ENCODE measurements at regions not wholly inside any gene's neighbourhood (a gene's known extent, or its start where the extent isn't known, plus 50 kb on each side); places are given as distances from the start of the nearest gene placed in this dataset.

GRCh38 chr16:86207350-86207749 is 303.0 kb upstream of the FOXF1 start:
- Histone ChIP-seq H3K27ac (ENCODE audit: control insufficient read depth, insufficient read depth) (no peak overlapping the region), H3K79me2 (ENCODE audit: control insufficient read depth, insufficient read depth, low read length) (no peaks in the 10 kb centered on the region), H3K4me2 (ENCODE audit: control insufficient read depth, insufficient read depth) (no peak overlapping the region), H4K20me1 (ENCODE audit: control insufficient read depth, insufficient read depth) (no peaks in the 10 kb centered on the region), H3K9me3 (replicated peaks; ENCODE audit: control insufficient read depth, insufficient read depth, low read length) (peaks cover under 1% of the 10 kb centered on the region; the same call in 1 of the 3 replicates), H3K9ac (ENCODE audit: control insufficient read depth, insufficient read depth, low read length) (no peak overlapping the region), H3K4me3 (no peak overlapping the region), H3K27me3 (replicated peaks in 1 of 2; ENCODE audit: control insufficient read depth in 2 of 2, insufficient read depth in 2 of 2, low read length in 1 of 2) (0 out of 4 replicates have a peak, but pooled peaks cover 0 to under 1% of the 10 kb centered on the region in 2 experiments), H3K4me1 (ENCODE audit: control insufficient read depth, insufficient read depth, low read length) (no peaks in the 10 kb centered on the region), H2AFZ (ENCODE audit: control insufficient read depth, low read depth, low read length) (no peak overlapping the region), H3K36me3 (ENCODE audit: control insufficient read depth in 2 of 2, insufficient read depth in 2 of 2, low read length in 1 of 2) (no peaks in the 10 kb centered on the region)
- no peak for ATAC-seq
- SMC1A ChIA-PET (ENCODE audit: uncharacterized antibody, unreplicated experiment) = no interaction called here
- 22% methylated on average over 5 of the region's 5 CpGs for WGBS (ENCODE audit: insufficient coverage, insufficient replicate concordance, low lambda C conversion rate, missing lambda C conversion rate)
- FAIRE-seq = no peak
- intact Hi-C loops (cut with micrococcal nuclease; ENCODE audit: unreplicated experiment) = loop anchor here (10.0 kb wide), 1 partner anchor 133 kb away; no protein-coding TSS in a partner anchor
- RAD21 ChIA-PET (ENCODE audit: unreplicated experiment) = no interaction called here
- CTCF ChIA-PET = no interaction called here
- DNase-seq (ENCODE audit: low read depth, low spot score) = no peak
- POLR2A ChIA-PET = no interaction called here
- in situ Hi-C loops (cut with MboI) = no loop called here
- BruUV-seq (replicated peaks) = no TSS peak
- no peak for TF ChIP-seq SUPT20H (IDR thresholded peaks at IDR 0.05; ENCODE audit: borderline replicate concordance, control insufficient read depth, low read depth, low read length)
- TF ChIP-seq, protein P1, sequence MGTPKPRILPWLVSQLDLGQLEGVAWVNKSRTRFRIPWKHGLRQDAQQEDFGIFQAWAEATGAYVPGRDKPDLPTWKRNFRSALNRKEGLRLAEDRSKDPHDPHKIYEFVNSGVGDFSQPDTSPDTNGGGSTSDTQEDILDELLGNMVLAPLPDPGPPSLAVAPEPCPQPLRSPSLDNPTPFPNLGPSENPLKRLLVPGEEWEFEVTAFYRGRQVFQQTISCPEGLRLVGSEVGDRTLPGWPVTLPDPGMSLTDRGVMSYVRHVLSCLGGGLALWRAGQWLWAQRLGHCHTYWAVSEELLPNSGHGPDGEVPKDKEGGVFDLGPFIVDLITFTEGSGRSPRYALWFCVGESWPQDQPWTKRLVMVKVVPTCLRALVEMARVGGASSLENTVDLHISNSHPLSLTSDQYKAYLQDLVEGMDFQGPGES (IDR thresholded peaks at IDR 0.05) = no peak
- TF ChIP-seq NFIC (IDR thresholded peaks at IDR 0.05; ENCODE audit: low read depth, low read length) = no peak
- no peak for TF ChIP-seq CEBPB (IDR thresholded peaks at IDR 0.05; ENCODE audit: borderline replicate concordance in 1 of 2, low read depth in 2 of 2, low read length in 2 of 2)
- TF ChIP-seq, protein P2, sequence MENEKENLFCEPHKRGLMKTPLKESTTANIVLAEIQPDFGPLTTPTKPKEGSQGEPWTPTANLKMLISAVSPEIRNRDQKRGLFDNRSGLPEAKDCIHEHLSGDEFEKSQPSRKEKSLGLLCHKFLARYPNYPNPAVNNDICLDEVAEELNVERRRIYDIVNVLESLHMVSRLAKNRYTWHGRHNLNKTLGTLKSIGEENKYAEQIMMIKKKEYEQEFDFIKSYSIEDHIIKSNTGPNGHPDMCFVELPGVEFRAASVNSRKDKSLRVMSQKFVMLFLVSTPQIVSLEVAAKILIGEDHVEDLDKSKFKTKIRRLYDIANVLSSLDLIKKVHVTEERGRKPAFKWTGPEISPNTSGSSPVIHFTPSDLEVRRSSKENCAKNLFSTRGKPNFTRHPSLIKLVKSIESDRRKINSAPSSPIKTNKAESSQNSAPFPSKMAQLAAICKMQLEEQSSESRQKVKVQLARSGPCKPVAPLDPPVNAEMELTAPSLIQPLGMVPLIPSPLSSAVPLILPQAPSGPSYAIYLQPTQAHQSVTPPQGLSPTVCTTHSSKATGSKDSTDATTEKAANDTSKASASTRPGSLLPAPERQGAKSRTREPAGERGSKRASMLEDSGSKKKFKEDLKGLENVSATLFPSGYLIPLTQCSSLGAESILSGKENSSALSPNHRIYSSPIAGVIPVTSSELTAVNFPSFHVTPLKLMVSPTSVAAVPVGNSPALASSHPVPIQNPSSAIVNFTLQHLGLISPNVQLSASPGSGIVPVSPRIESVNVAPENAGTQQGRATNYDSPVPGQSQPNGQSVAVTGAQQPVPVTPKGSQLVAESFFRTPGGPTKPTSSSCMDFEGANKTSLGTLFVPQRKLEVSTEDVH (IDR thresholded peaks at IDR 0.05; ENCODE audit: low read depth, partially characterized antibody) = no peak
- TF ChIP-seq ZNF207 (IDR thresholded peaks at IDR 0.05; ENCODE audit: borderline replicate concordance) = no peak
- TF ChIP-seq PAX5 (IDR thresholded peaks at IDR 0.05; ENCODE audit: borderline replicate concordance, low read depth, low read length) = no peak
- TF ChIP-seq SMARCA5 (IDR thresholded peaks at IDR 0.05) = no peak
- no peak for TF ChIP-seq NRF1 (conservative IDR thresholded peaks at IDR 0.05; ENCODE audit: low read depth, low read length)
- TF ChIP-seq MYC (IDR thresholded peaks at IDR 0.05; ENCODE audit: insufficient read depth, insufficient read length, insufficient replicate concordance, low read length, severe bottlenecking) = no peak
- no peak for TF ChIP-seq EZH2 (IDR thresholded peaks at IDR 0.05; ENCODE audit: borderline replicate concordance, control insufficient read depth, low read depth, low read length)
- TF ChIP-seq NFXL1 (IDR thresholded peaks at IDR 0.05; ENCODE audit: borderline replicate concordance) = no peak
- TF ChIP-seq IKZF2 (IDR thresholded peaks at IDR 0.05) = no peak
- TF ChIP-seq NR2C2 (IDR thresholded peaks at IDR 0.05; ENCODE audit: borderline replicate concordance, control insufficient read depth, insufficient read length, low read depth) = no peak
- no peak for TF ChIP-seq GATAD2B (conservative IDR thresholded peaks at IDR 0.05; ENCODE audit: low read depth)
- TF ChIP-seq ETV6 (conservative IDR thresholded peaks at IDR 0.05 in 1 of 2, IDR thresholded peaks at IDR 0.05 in 1 of 2; ENCODE audit: borderline replicate concordance in 1 of 2, low read depth in 1 of 2) = no peak
- no peak for TF ChIP-seq CHD4 (IDR thresholded peaks at IDR 0.05)
- no peak for TF ChIP-seq MLLT1 (IDR thresholded peaks at IDR 0.05)
- TF ChIP-seq LARP7 (IDR thresholded peaks at IDR 0.05) = no peak

Data from GM12878 (cell line).